GM18517 (cell line): ENCODE measurements at regions not wholly inside any gene's neighbourhood (a gene's known extent, or its start where the extent isn't known, plus 50 kb on each side); places are given as distances from the start of the nearest gene placed in this dataset.
A peak's percentile ranks its signal among the peaks of the same experiment; 100 is the strongest.

Experiments used
- ATAC-seq: cut with Tn5 transposase; IDR thresholded peaks from one replicate; pipeline ENCODE4 v1.9.1; 2021; ENCODE audit warnings: mild to moderate bottlenecking, moderate library complexity; ENCODE audit not compliant: unreplicated experiment

DNA sequence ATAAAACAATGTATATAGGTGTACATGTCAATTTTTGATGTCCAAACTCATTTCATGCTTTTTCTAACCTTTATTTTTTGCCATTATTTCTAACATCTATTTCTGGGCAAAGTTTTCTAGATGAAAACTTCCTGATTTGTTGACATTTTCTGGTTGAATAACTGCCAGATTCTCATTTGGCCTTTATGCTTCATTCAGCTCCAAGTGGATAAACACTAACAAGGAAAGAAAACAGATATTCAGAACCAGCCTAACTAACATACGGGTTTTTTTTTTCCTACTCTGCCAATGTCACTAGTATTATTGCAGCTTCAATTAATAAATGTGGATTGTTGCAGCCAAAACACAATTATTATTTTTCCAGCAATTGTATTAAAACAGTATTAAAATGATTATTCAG lies 50.9 kb upstream of the RAP1GDS1 start:
- ATAC-seq = no peak

DNA sequence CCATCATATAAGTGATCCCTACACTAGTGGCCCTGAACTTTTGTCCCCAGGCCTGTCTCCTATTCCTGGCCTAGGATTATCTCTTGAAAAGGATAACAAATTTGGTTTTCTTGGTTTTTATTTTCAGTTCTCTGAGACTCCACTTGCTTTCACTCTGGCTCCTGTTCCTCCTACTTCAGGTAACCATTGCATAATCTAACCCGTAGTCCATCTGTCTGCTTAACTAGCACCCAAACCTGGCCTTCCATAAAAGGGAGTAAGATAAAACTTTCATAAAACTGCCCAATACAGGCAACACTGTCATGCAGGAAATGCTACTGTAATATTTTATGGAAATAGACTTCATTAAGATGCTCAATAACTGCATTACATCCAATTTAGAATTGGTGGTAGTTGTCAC lies 52.1 kb upstream of the RAP1GDS1 start:
- no peak for ATAC-seq

DNA sequence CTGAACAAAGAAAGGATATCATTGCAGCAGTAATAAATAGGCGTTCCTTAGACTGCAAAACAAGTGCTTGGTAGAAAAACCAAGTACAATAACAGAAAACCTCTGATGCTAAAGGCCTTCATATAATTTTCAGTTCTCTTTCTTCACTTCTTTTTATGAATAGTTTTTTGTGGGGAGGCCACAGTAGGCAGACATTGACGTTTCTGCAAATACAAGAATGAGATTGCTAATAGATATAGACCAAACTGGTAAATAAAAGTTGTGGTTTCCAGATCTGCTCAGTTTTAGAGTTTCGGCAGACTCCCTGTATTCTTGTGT lies 57.0 kb upstream of the RAP1GDS1 start:
- peak; percentile 30 for ATAC-seq

DNA sequence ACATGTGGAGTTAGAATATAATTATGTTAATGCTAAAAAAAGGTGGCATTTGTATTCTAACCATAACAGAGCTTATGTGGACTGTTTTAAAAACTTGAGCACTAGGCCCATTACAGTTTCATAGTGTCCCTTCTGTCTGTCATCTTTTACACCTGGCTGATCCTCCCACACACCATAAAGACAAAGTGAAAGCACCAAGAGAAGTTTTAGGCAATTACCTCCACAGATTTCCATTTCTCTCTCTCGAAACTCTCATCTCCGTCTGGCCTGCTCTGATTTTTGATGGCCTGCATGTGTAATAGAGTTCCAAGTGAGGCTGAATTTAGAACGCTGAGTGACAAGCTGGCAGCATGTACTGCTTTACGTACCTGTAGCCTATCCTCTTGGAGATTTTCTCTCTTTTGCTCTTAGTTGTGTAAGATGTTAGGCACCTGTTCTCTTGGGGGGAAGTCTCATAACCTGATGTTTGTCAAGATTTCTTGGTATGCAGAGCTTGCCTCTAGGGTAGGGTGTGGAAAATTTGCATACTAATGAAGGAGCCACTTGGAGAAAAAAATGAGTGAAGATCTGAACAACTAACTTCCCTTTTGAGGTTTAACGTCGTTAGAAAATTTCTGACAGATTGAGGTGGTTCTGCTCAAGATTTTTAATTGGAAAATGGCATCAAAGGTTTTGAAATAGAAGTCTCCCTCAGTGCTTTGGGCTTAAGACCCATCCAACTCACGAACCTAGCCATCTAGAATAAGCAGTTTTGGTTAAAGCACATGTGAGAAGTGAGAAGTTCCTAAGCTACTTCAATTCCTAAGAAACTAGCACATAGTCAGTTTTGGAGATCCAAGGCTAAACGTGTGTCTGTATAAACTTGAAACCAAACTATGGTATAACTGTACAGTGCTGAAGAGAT lies 57.6 kb upstream of the RAP1GDS1 start:
- peak; percentile 95 for ATAC-seq

DNA sequence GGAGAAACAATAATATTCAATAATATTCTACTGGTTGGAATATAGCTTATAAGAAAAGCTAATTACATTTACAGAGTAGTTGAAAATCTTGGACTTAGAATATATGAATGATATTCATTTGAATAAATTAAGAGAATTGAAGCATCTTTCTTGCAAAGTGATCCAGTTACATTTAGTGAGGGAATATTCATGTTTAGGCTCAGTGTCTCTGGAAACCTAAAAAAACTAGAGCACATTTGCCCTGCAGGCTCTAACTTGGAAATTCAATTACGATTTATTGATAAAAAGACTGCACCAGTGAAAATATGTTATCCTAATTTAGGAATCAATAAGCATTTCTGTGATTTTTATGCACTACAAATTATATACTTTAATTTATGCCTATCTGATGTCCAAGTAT lies 58.3 kb upstream of the RAP1GDS1 start:
- no peak for ATAC-seq

DNA sequence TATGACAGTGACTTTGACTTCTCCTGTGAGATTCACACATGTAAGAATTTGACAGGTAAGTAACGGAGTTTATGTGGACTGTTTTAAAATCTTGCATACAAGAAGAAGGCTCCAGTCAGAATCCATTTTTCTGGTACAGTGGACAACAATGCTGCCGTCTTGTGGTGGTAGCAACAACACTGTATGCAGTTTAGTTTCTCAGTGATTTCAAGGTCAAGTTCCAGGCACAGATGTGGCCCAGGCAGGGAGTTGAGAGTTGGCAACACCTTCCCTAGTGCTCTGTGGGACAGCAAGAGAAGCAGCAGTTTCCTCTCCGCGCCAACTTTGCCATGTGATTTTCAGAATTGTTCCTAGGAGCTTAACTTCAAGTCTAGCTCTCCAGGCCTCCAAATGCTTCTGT lies 56.0 kb upstream of the STPG2 start:
- no peak for ATAC-seq

DNA sequence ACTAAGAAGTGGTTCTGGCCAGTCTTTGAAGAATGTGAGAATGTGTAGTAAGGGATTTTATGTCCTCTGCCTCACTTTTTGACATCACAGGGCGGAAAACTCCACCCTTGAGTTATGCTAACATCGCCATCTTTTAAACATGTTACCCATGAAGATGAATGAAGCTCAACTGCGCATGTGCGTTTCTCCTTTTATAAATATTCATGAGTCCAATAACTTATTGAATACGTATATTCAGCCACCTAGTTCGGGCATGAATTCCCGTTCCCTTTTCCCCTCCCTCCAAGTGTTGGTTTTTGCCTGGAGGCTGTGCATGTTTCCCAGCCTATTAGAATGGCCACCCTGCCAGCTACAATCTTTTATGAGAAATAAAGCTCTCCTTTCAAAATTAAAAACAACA lies 51.7 kb upstream of the STPG2 start:
- no peak for ATAC-seq

DNA sequence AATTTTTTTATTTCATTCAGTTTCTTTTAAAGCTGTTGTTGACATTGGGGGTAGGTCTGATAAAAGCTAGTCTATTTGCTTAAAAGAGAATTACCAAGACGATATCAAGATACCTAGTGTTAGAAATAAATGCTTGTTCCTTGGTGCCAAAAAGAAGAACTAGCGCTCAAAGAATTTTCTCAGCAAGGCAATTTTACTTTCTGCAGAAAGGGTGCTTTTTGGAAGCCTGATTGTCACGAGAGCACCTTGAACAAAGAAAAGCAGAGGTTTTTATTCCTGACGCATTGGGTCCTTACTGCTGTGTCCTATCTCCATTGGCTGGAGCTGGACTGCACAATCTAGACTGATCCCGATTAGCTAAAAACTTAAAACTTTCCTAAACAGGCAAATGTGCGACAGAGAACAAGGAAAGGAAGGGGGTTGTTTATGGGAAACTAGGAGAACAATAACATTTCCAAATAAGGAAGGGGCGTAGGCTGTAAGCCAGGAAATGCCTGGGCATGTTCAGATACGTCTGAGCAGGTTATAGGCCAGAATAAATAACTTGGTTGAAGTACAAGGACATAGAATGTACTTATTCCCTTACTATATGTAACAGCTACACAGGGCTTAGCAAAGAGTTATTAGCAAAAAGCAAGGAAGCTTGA lies 50.3 kb upstream of the STPG2 start:
- ATAC-seq = no peak
